ENCODE measurements at regions not wholly inside any gene's neighbourhood (a gene's known extent, or its start where the extent isn't known, plus 50 kb on each side); places are given as distances from the start of the nearest gene placed in this dataset.
A peak's percentile ranks its signal among the peaks of the same experiment; 100 is the strongest.
"Not testable (repeated sequence)": the region's sequence is repeated elsewhere in the genome, so short reads cannot be mapped to it uniquely, and the experiment has no call there.

GRCh38 chr6:119856136-119856535 lies 506.6 kb upstream of the MAN1A1 start:
- in situ Hi-C loops (cut with HindIII; ENCODE audit: low pct_ligation_motif_present, low pct_unique_long_range_greater_than_20kb, low sequenced_read_pairs): no loop called here
- DNase-seq: peak; percentile 26

GRCh38 chr6:119848696-119849095 lies 499.1 kb upstream of the MAN1A1 start:
- in situ Hi-C loops (cut with HindIII; ENCODE audit: low pct_ligation_motif_present, low pct_unique_long_range_greater_than_20kb, low sequenced_read_pairs): no loop called here
- DNase-seq: no peak

- DNase-seq: no peak
- in situ Hi-C loops (cut with HindIII; ENCODE audit: low pct_ligation_motif_present, low pct_unique_long_range_greater_than_20kb, low sequenced_read_pairs): no loop called here
These were observed 495.6 kb upstream of the MAN1A1 start for GRCh38 chr6:119845161-119845560.

GRCh38 chr6:119844387-119844786 lies 494.8 kb upstream of the MAN1A1 start:
- no peak for DNase-seq

DNA sequence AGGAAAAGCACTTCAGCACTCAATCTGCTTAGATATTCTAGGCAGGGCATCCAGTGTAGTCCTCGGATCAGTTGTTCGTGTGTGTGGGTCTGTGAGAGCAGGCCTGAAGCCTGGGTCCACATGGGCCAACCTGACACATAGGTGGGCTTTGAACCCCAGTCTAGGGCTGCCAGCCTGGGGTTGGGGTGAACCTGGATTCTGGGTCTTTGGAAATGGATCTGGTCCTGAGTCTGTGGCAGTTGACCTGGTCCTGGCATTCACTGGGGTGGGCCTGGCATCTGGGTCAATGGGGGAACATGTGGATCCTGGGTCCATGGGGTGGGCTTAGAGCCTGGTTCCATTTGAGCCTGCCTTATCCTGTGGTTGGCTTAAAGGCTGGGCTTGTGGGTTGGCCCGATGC lies 492.6 kb upstream of the MAN1A1 start:
- no peak for DNase-seq
- in situ Hi-C loops (cut with HindIII; ENCODE audit: low pct_ligation_motif_present, low pct_unique_long_range_greater_than_20kb, low sequenced_read_pairs): no loop called here

More at GRCh38 chr6:119844387-119844786, 494.8 kb upstream of the MAN1A1 start:
- in situ Hi-C loops (cut with HindIII; ENCODE audit: low pct_ligation_motif_present, low pct_unique_long_range_greater_than_20kb, low sequenced_read_pairs): no loop called here

- no peak for DNase-seq
- in situ Hi-C loops (cut with HindIII; ENCODE audit: low pct_ligation_motif_present, low pct_unique_long_range_greater_than_20kb, low sequenced_read_pairs): no loop called here
These were observed 488.5 kb upstream of the MAN1A1 start for GRCh38 chr6:119838043-119838442.

- no peak for DNase-seq
- in situ Hi-C loops (cut with HindIII; ENCODE audit: low pct_ligation_motif_present, low pct_unique_long_range_greater_than_20kb, low sequenced_read_pairs): no loop called here
These were observed 484.9 kb upstream of the MAN1A1 start for GRCh38 chr6:119834418-119834817.

DNA sequence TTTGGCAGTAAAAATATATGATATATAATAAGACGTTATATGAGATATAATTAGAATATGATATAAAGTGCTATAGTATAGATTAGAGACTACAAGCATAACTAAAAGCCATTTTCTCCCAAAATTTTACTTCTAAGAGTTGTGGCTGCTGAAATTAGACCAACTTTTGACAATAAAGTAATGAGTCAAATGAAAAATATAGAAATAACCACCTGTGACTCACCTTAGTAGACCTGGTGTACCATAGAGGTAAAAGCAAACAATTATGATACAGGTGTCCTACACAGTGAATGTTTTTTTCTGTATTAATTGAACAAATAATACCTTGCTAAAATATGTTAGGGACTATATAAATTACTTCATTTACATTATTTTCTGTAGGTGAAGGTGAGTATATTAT lies 482.9 kb upstream of the MAN1A1 start:
- DNase-seq: no peak
- in situ Hi-C loops (cut with HindIII; ENCODE audit: low pct_ligation_motif_present, low pct_unique_long_range_greater_than_20kb, low sequenced_read_pairs): no loop called here

DNA sequence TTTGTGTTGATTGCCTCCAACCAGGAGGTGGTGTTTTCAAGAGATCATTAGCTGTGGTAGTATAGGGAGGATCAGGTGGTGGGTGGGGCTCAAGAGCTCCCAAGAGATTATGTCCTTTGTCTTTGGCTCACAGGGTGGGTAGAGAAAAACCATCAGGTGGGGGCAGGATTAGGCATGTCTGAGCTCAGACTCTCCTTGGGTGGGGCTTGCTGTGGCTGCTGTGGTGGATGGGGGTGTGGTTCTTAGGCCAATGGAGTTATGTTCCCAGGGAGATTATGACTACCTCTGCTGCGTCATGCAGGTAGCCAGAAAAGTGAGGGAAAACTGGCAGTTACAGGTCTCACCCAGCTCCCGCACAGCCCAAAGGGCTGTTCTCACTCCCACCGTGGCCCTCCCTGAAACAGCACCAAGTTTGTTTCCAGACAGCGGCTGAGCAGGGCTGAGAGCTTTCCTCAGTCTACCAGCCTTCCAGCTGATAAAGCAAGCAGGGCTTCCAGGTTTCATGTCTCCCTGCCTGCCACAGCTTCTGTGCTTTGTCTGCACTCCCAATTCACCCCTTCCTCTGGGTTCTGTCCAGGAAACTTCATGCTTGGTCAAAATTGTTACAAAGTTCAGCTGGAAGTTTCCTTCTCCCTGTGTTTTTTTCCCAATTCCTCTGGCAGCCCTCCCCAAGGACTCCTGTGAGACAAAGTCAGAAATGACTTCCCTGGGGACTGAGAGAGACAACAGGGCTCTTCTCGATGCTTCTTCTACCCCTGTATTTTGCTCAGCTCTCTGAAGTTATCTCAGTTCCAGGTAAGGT lies 481.1 kb upstream of the MAN1A1 start:
- in situ Hi-C loops (cut with HindIII; ENCODE audit: low pct_ligation_motif_present, low pct_unique_long_range_greater_than_20kb, low sequenced_read_pairs): no loop called here
- no peak for DNase-seq

- in situ Hi-C loops (cut with HindIII; ENCODE audit: low pct_ligation_motif_present, low pct_unique_long_range_greater_than_20kb, low sequenced_read_pairs): no loop called here
- DNase-seq: no peak
These were observed 480.5 kb upstream of the MAN1A1 start for GRCh38 chr6:119830069-119830468.

- DNase-seq; in situ Hi-C loops (cut with HindIII; ENCODE audit: low pct_ligation_motif_present, low pct_unique_long_range_greater_than_20kb, low sequenced_read_pairs): not testable (repeated sequence)
These were observed 479.9 kb upstream of the MAN1A1 start for GRCh38 chr6:119829499-119829898.

DNA sequence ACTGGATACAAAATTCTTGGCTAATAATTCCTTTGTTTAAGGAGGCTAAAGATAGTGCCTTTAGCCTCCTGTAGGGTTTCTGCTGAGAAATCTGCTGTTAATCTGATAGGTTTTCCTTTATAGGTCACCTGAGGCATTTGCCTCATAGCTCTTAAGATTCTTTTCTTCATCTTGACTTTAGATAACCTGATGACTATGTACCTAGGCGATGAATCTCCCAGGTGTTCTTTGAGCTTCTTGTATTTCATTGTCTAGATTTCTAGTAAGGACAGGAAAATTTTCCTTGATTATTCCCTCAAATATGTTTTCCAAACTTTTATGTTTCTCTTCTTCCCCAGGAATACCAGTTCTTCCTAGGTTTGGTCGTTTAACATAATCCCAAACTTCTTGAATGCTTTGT lies 479.4 kb upstream of the MAN1A1 start:
- in situ Hi-C loops (cut with HindIII; ENCODE audit: low pct_ligation_motif_present, low pct_unique_long_range_greater_than_20kb, low sequenced_read_pairs): no loop called here
- no peak for DNase-seq

DNA sequence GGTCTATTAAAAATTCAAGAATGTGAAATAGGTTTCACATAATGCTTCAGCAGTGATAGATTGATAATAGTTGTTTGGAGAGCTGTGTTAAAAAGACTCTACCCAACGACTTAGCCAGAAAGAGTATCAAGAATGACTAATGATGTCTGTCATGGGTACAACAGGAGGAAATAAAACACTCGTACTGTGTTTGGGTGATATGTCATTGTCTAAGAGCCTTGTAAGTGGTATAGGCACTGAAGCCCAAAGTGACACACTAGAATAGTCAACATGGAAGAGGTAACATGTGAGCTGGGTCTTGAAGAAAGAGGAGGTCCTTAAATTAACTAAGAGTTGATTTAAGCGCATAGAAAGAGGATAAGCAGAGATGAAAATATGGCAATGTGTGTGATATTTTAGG lies 471.8 kb upstream of the MAN1A1 start:
- in situ Hi-C loops (cut with HindIII; ENCODE audit: low pct_ligation_motif_present, low pct_unique_long_range_greater_than_20kb, low sequenced_read_pairs): no loop called here
- DNase-seq: no peak

DNA sequence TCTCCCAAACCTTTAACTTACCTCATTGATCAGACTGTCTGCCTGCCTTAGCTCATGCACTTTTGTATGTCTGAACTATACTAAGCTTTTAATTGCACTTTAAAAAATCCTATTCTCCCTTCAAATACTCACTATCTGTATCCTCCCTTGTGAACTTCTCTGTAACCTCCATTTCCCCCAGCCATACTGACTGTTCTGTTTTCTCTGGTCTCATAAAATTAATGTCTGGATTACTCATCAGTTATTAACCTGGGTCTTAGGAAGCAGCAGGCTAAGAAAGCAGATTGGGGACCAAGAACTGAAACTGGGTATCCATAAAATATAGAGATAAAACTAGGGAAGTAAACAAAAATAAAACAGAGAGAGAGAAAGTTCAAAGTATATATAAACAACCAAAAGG lies 469.3 kb upstream of the MAN1A1 start:
- no peak for DNase-seq
- in situ Hi-C loops (cut with HindIII; ENCODE audit: low pct_ligation_motif_present, low pct_unique_long_range_greater_than_20kb, low sequenced_read_pairs): no loop called here

- DNase-seq: no peak
- in situ Hi-C loops (cut with HindIII; ENCODE audit: low pct_ligation_motif_present, low pct_unique_long_range_greater_than_20kb, low sequenced_read_pairs): no loop called here
These were observed 465.2 kb upstream of the MAN1A1 start for GRCh38 chr6:119814609-119815400.

GRCh38 chr6:119802464-119802863 lies 452.9 kb upstream of the MAN1A1 start:
- DNase-seq: no peak
- in situ Hi-C loops (cut with HindIII; ENCODE audit: low pct_ligation_motif_present, low pct_unique_long_range_greater_than_20kb, low sequenced_read_pairs): no loop called here

GRCh38 chr6:119801056-119801455 lies 451.5 kb upstream of the MAN1A1 start:
- in situ Hi-C loops (cut with HindIII; ENCODE audit: low pct_ligation_motif_present, low pct_unique_long_range_greater_than_20kb, low sequenced_read_pairs): no loop called here

GRCh38 chr6:119800526-119800925 lies 451.0 kb upstream of the MAN1A1 start:
- in situ Hi-C loops (cut with HindIII; ENCODE audit: low pct_ligation_motif_present, low pct_unique_long_range_greater_than_20kb, low sequenced_read_pairs): no loop called here
- DNase-seq: no peak

More at GRCh38 chr6:119801056-119801455, 451.5 kb upstream of the MAN1A1 start:
- no peak for DNase-seq

GRCh38 chr6:119799596-119800509 lies 450.3 kb upstream of the MAN1A1 start:
- in situ Hi-C loops (cut with HindIII; ENCODE audit: low pct_ligation_motif_present, low pct_unique_long_range_greater_than_20kb, low sequenced_read_pairs): no loop called here
- DNase-seq: no peak
